K562 (cell line): ENCODE measurements at regions not wholly inside any gene's neighbourhood (a gene's known extent, or its start where the extent isn't known, plus 50 kb on each side); places are given as distances from the start of the nearest gene placed in this dataset.
A peak's percentile ranks its signal among the peaks of the same experiment; 100 is the strongest.

Source experiments
- ATAC-seq: fragments of 200-7000 bp; cut with Tn5 transposase; 3 replicates; pipeline ENCODE4 v1.9.1; 2020; ENCODE audit warnings: moderate library complexity
- BruUV-seq: library from RNA; stranded (reverse); fragments of 400-500 nt; replicated peaks from 2 replicates; lab custom pipeline; 2021; lab: Mats Ljungman, UMichigan
- CTCF ChIA-PET: fragments of 300-600 bp; formaldehyde crosslinking; extraction: SDS; loops from one replicate; lab custom pipeline; 2021; ENCODE audit warnings: low intra/inter-chr PET ratio; lab: Yijun Ruan, JAX
- POLR2A ChIA-PET: fragments of 300-600, 350-650 bp; sonication (Branson Sonifier 250); formaldehyde crosslinking; extraction: SDS; loops from one replicate; lab custom pipeline; 2021; ENCODE audit warnings: antibody characterized with exemption, inconsistent platforms; lab: Yijun Ruan, JAX
- DNase-seq, 4 experiments: peaks; one replicate each; pipeline versions ENCODE4 v3.0.0 to v3.0.0-alpha.2; 2011 to 2018; ENCODE audit warnings: low spot score in 3 of 4, mixed read lengths in 3 of 4; ENCODE audit errors: extremely low read depth in 1 of 4
- FAIRE-seq: peaks from 2 replicates; lab custom pipeline; 2011; peaks lifted over from hg19 to GRCh38; lab: Jason Lieb, UNC
- H2AFZ ChIP-seq: 2 replicates; pipeline ENCODE4 v1.6.0; 2011; ENCODE audit warnings: low read depth, low read length, control low read depth, inconsistent platforms
- H3K27ac ChIP-seq: fragments of 200-600 bp; 3 replicates; pipeline ENCODE4 v1.8.0; 2011; ENCODE audit warnings: low read depth, mild to moderate bottlenecking, control low read depth, inconsistent platforms, low read length, moderate library complexity, mixed read lengths; ENCODE audit errors: extremely low read depth
- H3K27me3 ChIP-seq, 2 experiments: fragments of 300-600 bp in 1 of 2; 2 replicates in 1 of 2; 3 replicates in 1 of 2; pipeline versions ENCODE4 v1.6.0 to v1.8.0; 2011; ENCODE audit warnings: inconsistent platforms in 2 of 2, low read length in 2 of 2, mild to moderate bottlenecking in 1 of 2, mixed read lengths in 1 of 2, moderate library complexity in 1 of 2; ENCODE audit not compliant: control insufficient read depth in 2 of 2, insufficient read depth in 2 of 2
- H3K36me3 ChIP-seq: fragments of 300-600 bp; 3 replicates; pipeline ENCODE4 v1.8.0; 2011; ENCODE audit warnings: mild to moderate bottlenecking, low read length, inconsistent platforms; ENCODE audit not compliant: control insufficient read depth, insufficient read depth
- H3K4me1 ChIP-seq, 2 experiments: fragments of 200-600 bp in 1 of 2; replicated peaks in 1 of 2; 2 replicates in 1 of 2; 3 replicates in 1 of 2; pipeline versions ENCODE4 v1.5.1 to v1.8.0; 2011; ENCODE audit warnings: inconsistent platforms in 2 of 2, low read length in 2 of 2, mild to moderate bottlenecking in 1 of 2, mixed read lengths in 1 of 2, moderate library complexity in 1 of 2; ENCODE audit not compliant: control insufficient read depth in 2 of 2, insufficient read depth in 2 of 2
- H3K4me2 ChIP-seq: 2 replicates; pipeline ENCODE4 v1.6.1; 2011; ENCODE audit warnings: low read length, control low read depth, inconsistent platforms, mixed read lengths; ENCODE audit not compliant: insufficient read depth
- H3K4me3 ChIP-seq: fragments of 200-600 bp; sonication (generic), shearing (Covaris generic); 2 replicates; pipeline ENCODE4 v1.5.1; 2016; ENCODE audit warnings: control low read depth, inconsistent platforms
- H3K79me2 ChIP-seq: fragments of 200-600 bp; 3 replicates; pipeline ENCODE4 v1.8.0; 2011; ENCODE audit warnings: low read length, inconsistent platforms; ENCODE audit not compliant: control insufficient read depth, insufficient read depth
- H3K9ac ChIP-seq, 2 experiments: 2 replicates each; pipeline versions ENCODE4 v1.6.0 to v1.6.1; 2011; ENCODE audit warnings: low read depth in 2 of 2, low read length in 2 of 2, control low read depth in 1 of 2, inconsistent platforms in 1 of 2, mild to moderate bottlenecking in 1 of 2, mixed read lengths in 1 of 2; ENCODE audit not compliant: insufficient read depth in 1 of 2
- H3K9me1 ChIP-seq: one replicate; pipeline ENCODE4 v1.6.0; 2011; ENCODE audit warnings: inconsistent platforms, mild to moderate bottlenecking, low read length, moderate library complexity; ENCODE audit not compliant: control insufficient read depth, insufficient read depth
- H3K9me3 ChIP-seq: replicated peaks from 2 replicates; pipeline ENCODE4 v1.5.1; 2011; ENCODE audit warnings: low read depth, low read length, inconsistent platforms; ENCODE audit not compliant: control insufficient read depth, insufficient read depth
- H4K20me1 ChIP-seq: replicated peaks from 2 replicates; pipeline ENCODE4 v1.6.1; 2011; ENCODE audit warnings: low read length, inconsistent platforms, mixed read lengths; ENCODE audit not compliant: control insufficient read depth, insufficient read depth
- CBX8 ChIP-seq: fragments of 200-600 bp; sonication (generic); IDR thresholded peaks from 2 replicates; pipeline ENCODE4 v1.6.1; 2012; ENCODE audit warnings: borderline replicate concordance, mixed run types, low read depth, mild to moderate bottlenecking, moderate library complexity, mixed read lengths, low read length, control low read depth, inconsistent platforms; ENCODE audit not compliant: poor library complexity, severe bottlenecking; ENCODE audit errors: extremely low read depth
- DACH1 ChIP-seq: fragments of 450-650 bp; IDR thresholded peaks from 2 replicates; pipeline ENCODE4 v1.6.1; 2018; ENCODE audit not compliant: partially characterized antibody
- EGR1 ChIP-seq: fragments of 450-650 bp; conservative IDR thresholded peaks from 2 replicates; pipeline ENCODE4 v1.6.1; 2017; ENCODE audit warnings: mild to moderate bottlenecking
- ERF ChIP-seq: fragments of 450-650 bp; formaldehyde crosslinking; IDR thresholded peaks from 2 replicates; pipeline ENCODE4 v1.4.0; 2020; ENCODE audit warnings: mild to moderate bottlenecking, mixed read lengths
- HNRNPK ChIP-seq: fragments of 200-400 bp; formaldehyde crosslinking; IDR thresholded peaks from one replicate; pipeline ENCODE4 v1.6.1; 2018; ENCODE audit warnings: mild to moderate bottlenecking, low read depth, low read length; ENCODE audit not compliant: poor library complexity, severe bottlenecking
- MEF2A ChIP-seq: IDR thresholded peaks from 2 replicates; pipeline ENCODE4 v1.6.1; 2011; ENCODE audit warnings: low read depth, mild to moderate bottlenecking, low read length, moderate library complexity; ENCODE audit not compliant: control insufficient read depth
- MEIS2 ChIP-seq: fragments of 450-650 bp; IDR thresholded peaks from 2 replicates; pipeline ENCODE4 v1.6.1; 2014; ENCODE audit warnings: mild to moderate bottlenecking; ENCODE audit not compliant: partially characterized antibody
- MTA2 ChIP-seq: fragments of 450-650 bp; IDR thresholded peaks from 2 replicates; pipeline ENCODE4 v1.6.1; 2016; ENCODE audit warnings: low read depth
- OTX1 ChIP-seq: fragments of 450-650 bp; formaldehyde crosslinking; IDR thresholded peaks from 2 replicates; pipeline ENCODE4 v1.4.0; 2022; ENCODE audit warnings: mild to moderate bottlenecking
- POLR2B ChIP-seq: fragments of 450-650 bp; IDR thresholded peaks from 2 replicates; pipeline ENCODE4 v1.6.1; 2018; ENCODE audit warnings: low read depth; ENCODE audit not compliant: partially characterized antibody
- SUPT5H ChIP-seq: fragments of 450-650 bp; IDR thresholded peaks from 2 replicates; pipeline ENCODE4 v1.6.1; 2016
- THRAP3 ChIP-seq: fragments of 450-650 bp; IDR thresholded peaks from 2 replicates; pipeline ENCODE4 v1.6.1; 2016; ENCODE audit warnings: mild to moderate bottlenecking, inconsistent platforms, borderline replicate concordance
- THRB ChIP-seq: fragments of 450-650 bp; formaldehyde crosslinking; conservative IDR thresholded peaks from 2 replicates; pipeline ENCODE4 v1.4.0; 2022; ENCODE audit warnings: mild to moderate bottlenecking, missing genetic modification characterization
- TSC22D4 ChIP-seq: fragments of 450-650 bp; IDR thresholded peaks from 2 replicates; pipeline ENCODE4 v1.6.1; 2016; ENCODE audit warnings: missing genetic modification characterization, missing biosample characterization, control low read depth
- YBX1 ChIP-seq: fragments of 450-650 bp; IDR thresholded peaks from 2 replicates; pipeline ENCODE4 v1.7.1; 2016; ENCODE audit warnings: mild to moderate bottlenecking
- ZBTB26 ChIP-seq: fragments of 450-650 bp; formaldehyde crosslinking; IDR thresholded peaks from 2 replicates; pipeline ENCODE4 v1.4.0; 2022; ENCODE audit warnings: missing genetic modification characterization
- ZBTB5 ChIP-seq: fragments of 450-650 bp; IDR thresholded peaks from 2 replicates; pipeline ENCODE4 v1.6.1; 2017; ENCODE audit warnings: antibody characterized with exemption
- WGBS: fragments of 100-300 bp; shearing (Covaris generic); methylation state at CpG from one replicate; pipeline ENCODE4 v1.1.6; 2016; ENCODE audit warnings: low coverage, mixed read lengths; ENCODE audit not compliant: insufficient coverage; ENCODE audit errors: missing lambda C conversion rate; 5-methylcytosine and 5-hydroxymethylcytosine counted together
- in situ Hi-C: fragments of 300-500 bp; cut with MboI; formaldehyde crosslinking; loops from 4 replicates; pipeline ENCODE4 v1.15.0; 2018; ENCODE audit warnings: inconsistent platforms, mixed read lengths
- intact Hi-C: fragments of 100-400 bp; cut with micrococcal nuclease; formaldehyde crosslinking; loops from 2 replicates; pipeline ENCODE4 v1.14.2; 2022

GRCh38 chr1:184860985-184861754, 106.5 kb upstream of the EDEM3 start:
- no peaks in the 10 kb centered on the region for H3K27me3 ChIP-seq
- DNase-seq = no peak
- FAIRE-seq = no peak
- ChIA-PET CTCF (no interaction called here), POLR2A (interaction anchor here (0.6 kb wide), 1 partner anchor 30 kb away, joined by 3 read pairs; no protein-coding TSS in a partner anchor)
- no peaks in the 10 kb centered on the region for H3K36me3 ChIP-seq
- intact Hi-C loops (no loop called here), in situ Hi-C loops (no loop called here)
- peak; percentile 18 for ATAC-seq
- no TSS peak for BruUV-seq
- H4K20me1 ChIP-seq = no peaks in the 10 kb centered on the region
- H3K4me1 ChIP-seq = no peaks in the 10 kb centered on the region
- no peaks in the 10 kb centered on the region for H3K9me1 ChIP-seq
- no peak overlapping the region for H3K4me3 ChIP-seq
- no peak overlapping the region for H3K9ac ChIP-seq
- 21% methylated on average over 2 of the region's 2 CpGs for WGBS
- no peak overlapping the region for H3K4me2 ChIP-seq
- H3K27ac ChIP-seq = no peak overlapping the region
- no peaks in the 10 kb centered on the region for H3K79me2 ChIP-seq
- no peaks in the 10 kb centered on the region for H3K9me3 ChIP-seq
- no peak overlapping the region for H2AFZ ChIP-seq
- TF ChIP-seq HNRNPK (peak; percentile 51), CBX8 (no peak), MEF2A (no peak), DACH1 (no peak), ZBTB5 (0 out of 2 replicates have a peak, but pooled peaks have one; percentile 48), YBX1 (0 out of 2 replicates have a peak, but pooled peaks have one; percentile 48), MEIS2 (no peak), TSC22D4 (tag) (0 out of 2 replicates have a peak, but pooled peaks have one; percentile 11), ERF (CRISPR knock-in tag) (no peak), OTX1 (CRISPR knock-in tag) (0 out of 2 replicates have a peak, but pooled peaks have one; percentile 77), MTA2 (peak; percentile 24; the same call in 1 of the 2 replicates), THRB (CRISPR knock-in tag) (peak; percentile 81; the same call in 1 of the 2 replicates), THRAP3 (0 out of 2 replicates have a peak, but pooled peaks have one; percentile 35), POLR2B (peak; percentile 52), EGR1 (no peak), ZBTB26 (CRISPR knock-in tag) (peak; percentile 77; the same call in 1 of the 2 replicates), SUPT5H (peak; percentile 48; the same call in 1 of the 2 replicates)
